Islet precursor cell (in vitro differentiated cells): ENCODE measurements at regions not wholly inside any gene's neighbourhood (a gene's known extent, or its start where the extent isn't known, plus 50 kb on each side); places are given as distances from the start of the nearest gene placed in this dataset.

Experiments used
- DNase-seq: peaks from one replicate; pipeline ENCODE4 v3.0.0-alpha.2; 2018

GRCh38 chr15:79184465-79184892 lies 93.9 kb upstream of the RASGRF1 start:
- DNase-seq = peak; percentile 82

DNA sequence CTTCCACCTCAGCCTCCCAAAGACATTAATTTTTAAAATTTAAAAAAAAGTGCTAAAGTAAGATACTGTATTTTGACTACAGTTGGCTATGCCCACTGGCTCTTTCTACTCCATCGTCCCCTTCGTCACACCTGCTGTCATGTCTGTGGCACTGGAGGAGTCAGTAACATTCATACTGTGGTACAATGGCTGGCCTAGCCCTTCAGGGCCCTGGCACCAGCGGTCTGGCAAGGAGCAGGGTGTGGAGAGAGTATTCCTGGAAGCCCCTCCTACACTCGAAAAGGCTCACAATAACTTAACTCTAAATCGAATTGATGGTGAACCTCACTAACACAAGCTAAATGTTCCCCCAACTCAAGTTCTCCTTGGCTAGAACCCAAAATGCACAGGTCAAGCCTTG lies 89.7 kb upstream of the RASGRF1 start:
- peak; percentile 1 for DNase-seq

DNA sequence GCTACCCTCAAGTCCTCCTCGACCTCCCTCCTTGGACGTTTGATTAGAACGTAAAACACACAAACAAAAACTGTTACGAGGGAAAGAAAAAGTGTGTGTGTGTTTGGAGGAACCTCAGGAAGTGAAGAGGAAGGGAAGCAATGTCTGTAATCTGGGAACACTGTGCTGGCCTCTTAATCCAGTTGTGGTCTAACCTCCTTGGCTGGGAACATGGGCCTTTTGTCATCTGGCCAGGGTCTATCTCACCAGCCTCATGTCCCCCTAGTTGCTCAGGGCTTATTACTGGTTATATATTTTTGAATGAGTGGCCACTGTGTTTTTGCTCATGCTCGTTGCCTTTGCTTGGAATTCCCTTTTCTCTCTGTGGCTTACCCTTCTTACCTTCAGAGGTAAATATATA lies 89.0 kb upstream of the RASGRF1 start:
- no peak for DNase-seq

DNA sequence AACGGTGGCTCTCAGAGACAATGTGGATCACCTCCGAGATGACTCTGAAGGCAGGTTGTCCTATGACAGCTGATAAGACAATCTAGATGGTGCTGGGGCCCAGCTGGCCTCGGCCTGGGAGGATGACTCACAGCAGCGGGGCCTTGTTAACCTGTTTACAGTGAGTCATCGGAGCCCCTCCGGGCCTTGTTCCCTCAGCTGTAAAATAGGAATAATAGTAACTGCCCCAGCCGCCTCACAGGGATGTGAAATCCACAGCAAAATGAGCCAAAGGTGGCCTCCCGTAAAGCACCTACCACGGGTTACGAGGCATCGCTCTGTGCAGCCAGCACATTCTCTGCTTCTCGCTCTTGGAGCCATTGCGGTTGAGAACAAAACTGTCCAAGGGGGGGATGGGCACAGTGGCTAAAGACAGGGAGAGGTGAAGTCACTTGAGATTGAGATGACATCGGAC lies 88.6 kb upstream of the RASGRF1 start:
- DNase-seq = peak; percentile 98

- peak; percentile 43 for DNase-seq
These were observed 88.0 kb upstream of the RASGRF1 start for GRCh38 chr15:79178594-79178993.

- DNase-seq = no peak
These were observed 85.6 kb upstream of the RASGRF1 start for GRCh38 chr15:79176151-79176550.

GRCh38 chr15:79172801-79173460 lies 82.4 kb upstream of the RASGRF1 start:
- DNase-seq = no peak

DNA sequence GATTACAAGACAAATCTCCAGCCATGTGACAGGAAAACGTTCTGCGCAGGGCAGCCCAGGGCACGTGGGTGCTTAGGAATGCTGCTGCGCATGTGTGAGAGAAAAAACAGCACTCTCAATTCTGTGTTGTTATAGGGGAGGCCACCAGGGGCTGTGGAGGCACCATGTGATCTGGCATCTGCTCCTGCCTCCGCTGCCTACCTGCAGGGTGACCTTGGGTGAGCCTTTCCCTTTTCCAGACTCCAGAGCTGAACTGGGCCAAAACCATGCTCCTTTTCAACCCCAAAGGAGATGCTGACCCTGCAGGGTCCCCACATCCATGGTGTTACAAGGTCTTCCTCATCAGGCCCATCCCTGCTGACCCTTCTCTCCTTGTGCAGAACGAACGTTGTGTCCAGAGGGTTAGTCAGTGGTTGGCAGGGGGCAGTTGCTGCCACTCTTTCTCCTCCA lies 81.5 kb upstream of the RASGRF1 start:
- peak; percentile 81 for DNase-seq

- DNase-seq = no peak
These were observed 80.9 kb upstream of the RASGRF1 start for GRCh38 chr15:79171320-79172031.

DNA sequence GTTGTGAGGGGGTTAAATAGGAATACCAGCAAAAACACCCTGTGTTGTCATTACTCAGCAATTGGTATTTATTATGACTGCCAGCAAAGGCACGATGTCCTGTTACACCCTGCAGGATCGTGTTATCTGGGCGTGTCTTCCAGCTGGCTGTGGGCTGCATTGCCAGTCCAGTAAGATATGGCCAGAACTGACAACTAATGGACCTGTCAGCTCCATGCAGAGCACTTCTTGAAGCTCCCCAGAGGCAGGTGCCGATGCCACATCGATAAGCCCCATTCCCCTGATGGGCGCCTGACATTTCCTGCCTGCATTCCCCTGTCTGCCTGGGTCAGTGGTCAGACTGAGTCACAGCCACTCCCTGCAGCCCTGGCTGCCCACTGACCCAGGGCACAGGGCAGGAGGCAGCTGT lies 79.7 kb upstream of the RASGRF1 start:
- peak; percentile 62 for DNase-seq

GRCh38 chr15:79169526-79170133 lies 79.0 kb upstream of the RASGRF1 start:
- no peak for DNase-seq

- peak; percentile 93 for DNase-seq
These were observed 78.4 kb upstream of the RASGRF1 start for GRCh38 chr15:79168922-79169456.

GRCh38 chr15:79167776-79168175 lies 77.2 kb upstream of the RASGRF1 start:
- no peak for DNase-seq

- no peak for DNase-seq
These were observed 75.9 kb upstream of the RASGRF1 start for GRCh38 chr15:79166311-79166955.

DNA sequence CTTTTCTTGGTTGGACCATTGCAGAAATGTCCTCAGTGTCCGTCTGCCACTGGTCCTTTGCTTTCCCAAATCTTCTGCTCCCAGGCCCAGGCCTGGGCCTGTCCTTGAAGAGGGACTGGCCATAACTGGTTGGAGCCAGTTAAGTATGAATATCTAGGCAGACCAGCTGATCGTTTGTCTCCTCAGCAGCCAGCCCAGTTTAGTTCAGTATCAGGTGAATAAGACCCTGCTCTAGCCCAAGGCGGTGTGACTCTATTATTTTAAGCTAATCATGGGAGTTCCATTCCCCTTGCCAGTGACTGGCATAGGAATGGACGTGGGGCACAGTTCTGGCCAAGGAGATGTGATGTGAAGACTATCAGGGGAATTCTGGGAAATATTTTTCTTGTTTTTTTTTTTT lies 73.9 kb upstream of the RASGRF1 start:
- DNase-seq = no peak

DNA sequence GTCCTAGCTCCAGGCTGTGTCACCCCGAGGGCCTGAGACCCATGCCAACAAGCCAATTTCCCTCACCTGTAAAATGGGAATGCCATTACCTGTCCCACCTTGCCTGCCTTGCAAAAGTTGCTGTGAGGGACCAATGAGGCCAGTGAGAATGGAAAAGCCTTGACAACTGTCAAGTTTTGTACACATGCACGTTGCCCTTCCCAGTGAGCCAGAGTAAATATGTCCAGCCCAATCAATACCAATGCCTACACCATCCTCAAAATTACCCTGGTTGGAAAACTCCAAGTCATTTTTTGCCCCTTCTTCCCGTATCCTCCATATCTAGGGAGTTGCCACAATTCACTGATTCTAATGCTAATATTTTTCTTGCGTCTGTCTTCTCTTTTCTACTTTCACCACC lies 73.5 kb upstream of the RASGRF1 start:
- no peak for DNase-seq

- DNase-seq = no peak
These were observed 72.8 kb upstream of the RASGRF1 start for GRCh38 chr15:79163395-79163794.

DNA sequence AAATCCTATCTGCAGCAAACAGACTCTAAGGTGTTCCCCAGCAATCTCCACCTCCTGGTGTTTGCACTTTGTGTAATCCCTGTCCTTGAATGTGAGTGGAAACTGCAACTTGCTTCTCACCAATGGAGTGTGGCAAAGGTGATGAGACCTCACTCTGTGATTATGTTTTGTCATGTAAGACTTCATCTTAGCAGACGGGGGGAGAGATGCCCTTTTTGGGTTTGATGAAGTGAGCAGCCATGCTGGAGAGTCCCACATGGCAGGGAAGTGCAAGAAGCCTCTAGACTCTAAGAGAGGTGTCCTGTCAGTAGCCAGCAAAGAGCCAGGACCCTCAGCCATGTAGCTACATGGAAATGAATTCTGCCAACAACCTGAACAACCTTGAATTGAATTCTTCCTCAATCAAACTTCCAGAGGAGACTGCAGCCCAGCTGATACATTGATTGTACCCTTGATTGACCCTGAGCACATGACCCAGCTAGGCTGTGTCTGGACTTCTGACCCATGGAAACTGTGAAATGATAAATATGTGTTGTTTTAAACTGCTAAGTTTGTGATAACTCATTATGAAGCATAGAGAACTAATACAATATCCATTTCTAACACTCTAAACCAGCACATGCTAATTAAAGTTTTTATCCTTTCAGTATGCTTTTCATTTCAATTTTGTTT lies 71.4 kb upstream of the RASGRF1 start:
- no peak for DNase-seq

GRCh38 chr15:79160211-79160610 lies 69.6 kb upstream of the RASGRF1 start:
- DNase-seq = no peak

- no peak for DNase-seq
These were observed 67.3 kb upstream of the RASGRF1 start for GRCh38 chr15:79157631-79158592.

DNA sequence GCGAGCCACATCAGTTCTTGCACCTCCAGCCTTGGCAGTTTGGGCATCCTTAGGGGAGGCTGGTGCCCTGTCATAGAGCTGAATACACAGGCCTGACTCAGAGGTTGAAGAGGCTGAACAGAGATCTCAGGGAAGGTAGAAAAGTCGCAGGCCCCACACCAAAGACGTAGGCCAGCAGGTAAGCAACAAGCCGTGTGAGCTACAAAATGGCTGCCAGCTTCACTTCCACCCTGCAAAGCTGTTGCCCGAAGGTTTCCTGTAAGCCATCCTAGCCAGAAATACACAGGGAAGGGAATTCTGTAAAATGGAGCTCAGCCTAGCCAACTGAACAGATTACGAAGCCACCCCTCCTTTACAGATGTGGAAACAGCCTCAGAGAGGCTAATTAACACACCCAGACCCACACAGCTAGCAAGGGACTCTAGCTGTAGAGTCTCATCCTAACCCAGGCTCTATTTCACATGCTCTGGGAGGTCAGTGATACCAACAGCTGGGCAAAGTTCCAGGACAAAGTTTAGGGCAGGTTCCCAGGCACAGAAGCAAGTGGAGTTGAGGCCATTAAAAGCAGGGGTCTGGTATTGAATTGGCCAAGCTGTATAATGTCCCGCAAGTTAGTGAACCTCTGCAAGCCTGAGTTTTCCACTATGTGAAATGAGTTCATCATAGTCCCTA lies 66.3 kb upstream of the RASGRF1 start:
- no peak for DNase-seq
